ENCODE measurements at regions not wholly inside any gene's neighbourhood (a gene's known extent, or its start where the extent isn't known, plus 50 kb on each side); places are given as distances from the start of the nearest gene placed in this dataset.

GRCh38 chr18:78558101-78558810, 421.4 kb upstream of the SALL3 start:
- no peak for DNase-seq

GRCh38 chr18:78558948-78559347, 420.7 kb upstream of the SALL3 start:
- no peak for DNase-seq

DNA sequence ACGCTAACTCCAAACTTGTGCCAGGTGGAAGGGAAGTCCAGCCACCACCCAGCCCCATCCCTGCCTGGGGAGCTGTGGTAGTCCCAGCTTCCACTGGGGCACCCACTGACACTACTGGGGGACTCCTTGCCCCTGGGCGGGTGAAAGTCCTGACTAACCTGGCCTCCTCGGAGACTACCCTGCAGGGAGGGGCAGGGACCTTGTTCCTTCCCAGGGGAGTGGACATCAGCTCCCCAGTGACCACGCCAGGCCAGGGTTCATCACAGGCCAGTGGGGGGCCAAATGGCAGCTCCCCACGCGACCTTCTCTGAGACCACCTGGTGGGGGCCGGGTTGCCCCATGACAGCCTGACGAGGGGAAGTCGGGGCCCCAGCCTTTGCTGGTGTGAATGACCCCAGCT, 420.0 kb upstream of the SALL3 start:
- DNase-seq = no peak

- no peak for DNase-seq
Observed at GRCh38 chr18:78561757-78562510, 417.7 kb upstream of the SALL3 start.

GRCh38 chr18:78562531-78562961, 417.1 kb upstream of the SALL3 start:
- DNase-seq = no peak

- no peak for DNase-seq
Observed at GRCh38 chr18:78563110-78563509, 416.5 kb upstream of the SALL3 start.

- DNase-seq = no peak
Observed at GRCh38 chr18:78564030-78564429, 415.6 kb upstream of the SALL3 start.

GRCh38 chr18:78564518-78564917, 415.1 kb upstream of the SALL3 start:
- DNase-seq = no peak

GRCh38 chr18:78565240-78565639, 414.4 kb upstream of the SALL3 start:
- DNase-seq = no peak

DNA sequence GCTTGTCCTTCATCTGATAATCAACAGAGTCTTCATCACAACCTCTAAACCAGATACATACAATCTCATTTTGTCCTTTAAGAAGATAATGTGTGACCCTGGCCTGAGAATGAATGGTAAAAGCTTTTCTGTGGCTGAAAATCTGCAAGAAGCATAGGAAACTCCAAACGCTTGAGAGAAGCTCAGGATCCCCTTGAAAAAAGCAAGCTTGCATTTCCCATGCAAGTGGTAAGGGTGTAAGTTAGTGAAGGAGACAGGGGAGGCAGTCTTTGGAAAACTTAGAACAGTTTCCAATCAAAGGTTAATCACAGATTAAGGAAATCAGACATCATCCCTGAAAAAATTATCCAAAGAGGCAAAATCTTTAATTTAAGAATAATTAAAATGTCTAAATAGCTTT, 413.6 kb upstream of the SALL3 start:
- no peak for DNase-seq

DNA sequence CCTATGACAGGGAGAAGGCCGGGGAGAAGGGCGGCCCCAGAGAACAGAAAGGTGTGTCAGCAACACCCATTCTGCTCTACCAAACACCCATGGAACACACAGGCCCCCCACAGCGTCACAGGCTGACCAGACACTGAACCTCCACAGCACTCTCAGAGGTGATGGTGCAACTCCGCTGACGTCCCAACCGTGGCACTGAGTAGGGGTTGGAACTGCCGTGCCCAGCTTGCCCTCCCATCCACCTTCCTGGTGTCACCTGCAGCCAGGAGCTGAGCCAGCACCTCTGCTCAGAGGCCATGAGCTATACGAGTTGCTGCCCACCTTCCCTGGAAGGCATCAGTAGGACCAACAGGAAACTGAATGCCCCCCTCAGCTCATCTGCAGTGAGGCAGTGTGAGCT, 412.9 kb upstream of the SALL3 start:
- DNase-seq = no peak

- DNase-seq = no peak
Observed at GRCh38 chr18:78571063-78571785, 408.4 kb upstream of the SALL3 start.

- DNase-seq = no peak
Observed at GRCh38 chr18:78571831-78572347, 407.7 kb upstream of the SALL3 start.

DNA sequence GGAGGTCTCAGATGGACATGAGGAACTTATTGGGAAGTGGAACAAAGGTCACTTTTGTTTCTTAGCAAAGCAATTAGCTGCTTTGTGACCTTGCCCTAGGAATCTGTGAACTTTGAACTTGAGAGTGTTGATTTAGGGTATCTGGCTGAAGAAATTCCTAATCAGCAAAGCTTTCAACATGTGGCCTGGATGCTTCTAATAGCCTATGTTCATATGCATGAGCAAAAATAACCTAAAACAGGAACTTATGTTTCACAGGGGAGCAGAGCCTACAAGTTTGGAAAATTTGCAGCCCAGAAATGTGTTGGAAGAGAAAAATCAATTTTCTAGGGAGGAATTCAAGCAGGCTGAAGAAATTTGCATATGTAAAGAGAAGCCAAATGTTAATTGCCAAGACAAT, 405.8 kb upstream of the SALL3 start:
- no peak for DNase-seq

DNA sequence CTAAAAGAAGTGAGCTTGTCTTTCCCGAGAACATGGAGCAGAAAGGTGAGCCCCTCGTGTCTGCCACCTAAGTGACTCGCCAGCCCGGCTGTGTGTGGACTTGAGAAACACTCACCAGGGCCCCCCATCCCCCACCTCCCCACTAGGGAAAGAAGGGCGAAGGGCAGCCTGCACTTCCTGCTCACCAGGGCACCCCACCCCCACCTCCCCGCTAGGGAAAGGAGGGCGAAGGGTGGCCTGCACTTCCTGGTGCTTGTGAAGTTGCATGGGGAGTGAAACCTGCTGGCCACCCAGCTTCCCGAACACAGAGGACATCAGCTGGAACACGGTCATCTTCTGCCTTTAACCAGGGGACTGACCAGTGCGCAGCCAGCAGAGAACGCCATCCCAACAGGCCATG, 402.7 kb upstream of the SALL3 start:
- DNase-seq = no peak

DNA sequence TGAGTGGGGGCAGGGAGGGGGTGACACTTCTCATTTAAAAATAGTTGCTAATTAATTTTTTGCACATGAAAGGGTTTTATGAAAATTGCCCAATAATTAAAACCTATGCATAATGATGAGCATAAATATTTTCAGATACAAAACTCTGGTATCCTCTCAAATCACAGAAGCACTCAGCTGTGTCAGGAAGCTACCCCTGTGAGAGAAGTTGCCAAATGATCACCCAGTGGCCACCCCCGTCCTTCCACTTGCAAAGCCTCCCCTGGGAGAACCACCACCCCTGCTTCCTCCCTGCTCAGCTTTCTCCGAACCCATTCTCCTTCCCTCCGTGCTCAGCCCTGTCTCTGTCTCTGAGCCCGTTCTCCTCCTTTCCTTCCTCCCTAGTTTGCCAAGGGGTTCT, 400.2 kb upstream of the SALL3 start:
- no peak for DNase-seq

- DNase-seq = no peak
Observed at GRCh38 chr18:78579854-78580577, 399.6 kb upstream of the SALL3 start.

DNA sequence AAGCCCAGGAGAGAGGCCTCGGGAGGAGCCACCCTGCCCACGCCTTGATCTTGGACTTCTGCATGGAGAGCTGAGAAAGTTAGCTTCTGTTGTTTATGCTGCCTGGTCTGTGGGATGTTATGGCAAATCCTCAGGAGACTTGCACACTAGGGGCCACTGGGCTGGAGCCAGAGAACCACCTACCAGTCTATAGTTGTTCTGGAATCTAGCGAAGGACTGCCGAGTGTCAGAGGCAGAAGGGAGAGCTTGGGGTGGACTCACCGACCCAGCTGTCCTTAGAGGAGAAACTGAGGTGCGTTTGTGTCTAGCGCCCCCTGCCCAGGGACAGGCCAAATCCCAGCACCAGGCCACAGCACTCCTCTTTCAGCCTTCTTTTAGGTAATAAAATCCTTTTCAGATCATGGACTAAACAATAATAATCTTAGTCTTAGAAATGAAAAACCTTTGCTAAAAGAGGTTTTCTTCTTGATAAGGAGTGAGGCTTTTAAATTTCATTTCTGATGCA, 398.7 kb upstream of the SALL3 start:
- no peak for DNase-seq

GRCh38 chr18:78582181-78582709, 397.4 kb upstream of the SALL3 start:
- no peak for DNase-seq

- DNase-seq = no peak
Observed at GRCh38 chr18:78582898-78583738, 396.5 kb upstream of the SALL3 start.

DNA sequence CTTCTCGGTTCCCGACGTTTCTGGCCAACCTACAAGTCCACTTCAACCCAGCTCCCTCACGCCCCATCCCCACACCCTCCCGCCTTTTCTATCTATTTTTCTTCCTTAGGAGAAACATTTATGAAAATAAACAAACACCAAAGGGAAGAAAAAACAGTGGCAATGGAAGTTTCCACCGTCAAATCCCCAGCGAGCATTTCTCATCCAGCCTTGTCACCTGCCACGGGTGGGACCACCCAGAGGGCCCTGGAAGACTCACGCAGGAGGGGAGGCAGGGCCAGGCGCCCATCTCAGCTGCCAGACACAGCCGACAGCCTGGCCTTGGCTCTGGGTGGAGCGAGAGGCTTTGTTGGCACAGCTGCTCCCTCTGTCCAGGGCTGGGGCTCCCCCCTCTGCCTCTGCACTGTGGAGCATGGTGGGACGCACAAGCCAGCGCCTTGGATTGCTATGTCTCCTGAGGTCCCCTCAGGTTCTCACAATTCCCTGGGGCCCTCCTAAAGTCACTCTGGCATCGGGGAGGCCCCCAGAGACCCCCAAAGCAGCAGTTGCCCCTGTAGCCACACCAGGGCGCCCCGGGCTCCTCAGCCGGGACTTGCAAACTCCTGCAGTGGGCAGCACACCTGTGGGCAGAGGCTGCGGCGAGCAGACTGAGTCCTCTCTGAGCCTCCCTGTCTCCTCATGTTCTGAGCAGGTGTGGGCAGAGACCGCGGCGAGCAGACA, 395.7 kb upstream of the SALL3 start:
- DNase-seq = no peak
